Skeletal muscle satellite cell (primary cell): ENCODE measurements at regions not wholly inside any gene's neighbourhood (a gene's known extent, or its start where the extent isn't known, plus 50 kb on each side); places are given as distances from the start of the nearest gene placed in this dataset.

ENCODE experiments used
- H3K27me3 ChIP-seq: 2 replicates; pipeline ENCODE4 v1.7.0; 2013; ENCODE audit warnings: low read length; ENCODE audit not compliant: control insufficient read depth, insufficient read depth
- H3K36me3 ChIP-seq: 2 replicates; pipeline ENCODE4 v1.7.0; 2013; ENCODE audit warnings: mild to moderate bottlenecking, control low read depth, low read length; ENCODE audit not compliant: insufficient read depth
- H3K4me1 ChIP-seq: 2 replicates; pipeline ENCODE4 v1.7.0; 2013; ENCODE audit warnings: low read length; ENCODE audit not compliant: control insufficient read depth, insufficient read depth
- H3K4me2 ChIP-seq: 2 replicates; pipeline ENCODE4 v1.7.0; 2013; ENCODE audit warnings: mild to moderate bottlenecking, low read length
- H3K4me3 ChIP-seq: 2 replicates; pipeline ENCODE4 v1.7.0; 2013; ENCODE audit warnings: low read length
- H3K9ac ChIP-seq: 2 replicates; pipeline ENCODE4 v1.7.0; 2013; ENCODE audit warnings: mild to moderate bottlenecking, low read depth, low read length, moderate library complexity
- H3K9me3 ChIP-seq: replicated peaks from 2 replicates; pipeline ENCODE4 v1.7.0; 2013; ENCODE audit warnings: mild to moderate bottlenecking, control low read depth, low read length

- H3K4me3 ChIP-seq = no peak overlapping the region
- no peaks in the 10 kb centered on the region for H3K36me3 ChIP-seq
- H3K27me3 ChIP-seq = no peaks in the 10 kb centered on the region
- H3K4me1 ChIP-seq = no peaks in the 10 kb centered on the region
- H3K4me2 ChIP-seq = no peak overlapping the region
- H3K9me3 ChIP-seq = no peaks in the 10 kb centered on the region
- H3K9ac ChIP-seq = no peak overlapping the region
Observed at GRCh38 chr2:210798180-210798579, 241.8 kb downstream of the CPS1 start.

- Histone ChIP-seq H3K4me2 (no peak overlapping the region), H3K27me3 (no peaks in the 10 kb centered on the region), H3K9ac (no peak overlapping the region), H3K4me3 (no peak overlapping the region), H3K4me1 (no peaks in the 10 kb centered on the region), H3K36me3 (no peaks in the 10 kb centered on the region), H3K9me3 (no peaks in the 10 kb centered on the region)
Observed at GRCh38 chr2:210814251-210815025, 258.0 kb downstream of the CPS1 start.

GRCh38 chr2:210816769-210817168 lies 260.4 kb downstream of the CPS1 start:
- H3K9ac ChIP-seq = no peak overlapping the region
- no peaks in the 10 kb centered on the region for H3K36me3 ChIP-seq
- no peak overlapping the region for H3K4me3 ChIP-seq
- H3K27me3 ChIP-seq = no peaks in the 10 kb centered on the region
- H3K4me2 ChIP-seq = no peak overlapping the region
- H3K9me3 ChIP-seq = no peaks in the 10 kb centered on the region
- H3K4me1 ChIP-seq = no peaks in the 10 kb centered on the region

GRCh38 chr2:210818473-210818872 lies 262.1 kb downstream of the CPS1 start:
- H3K4me3 ChIP-seq = no peak overlapping the region
- no peaks in the 10 kb centered on the region for H3K4me1 ChIP-seq
- H3K4me2 ChIP-seq = no peak overlapping the region
- H3K27me3 ChIP-seq = no peaks in the 10 kb centered on the region
- H3K9me3 ChIP-seq = no peaks in the 10 kb centered on the region
- no peaks in the 10 kb centered on the region for H3K36me3 ChIP-seq
- H3K9ac ChIP-seq = no peak overlapping the region

- H3K36me3 ChIP-seq = no peaks in the 10 kb centered on the region
- H3K9me3 ChIP-seq = no peaks in the 10 kb centered on the region
- H3K27me3 ChIP-seq = no peaks in the 10 kb centered on the region
- no peaks in the 10 kb centered on the region for H3K4me1 ChIP-seq
- H3K9ac ChIP-seq = no peak overlapping the region
- H3K4me2 ChIP-seq = no peak overlapping the region
- no peak overlapping the region for H3K4me3 ChIP-seq
Observed at GRCh38 chr2:210833403-210833802, 277.0 kb downstream of the CPS1 start.

- Histone ChIP-seq H3K4me2 (no peak overlapping the region), H3K4me3 (no peak overlapping the region), H3K36me3 (no peaks in the 10 kb centered on the region), H3K27me3 (no peaks in the 10 kb centered on the region), H3K9ac (no peak overlapping the region), H3K9me3 (no peaks in the 10 kb centered on the region), H3K4me1 (no peaks in the 10 kb centered on the region)
Observed at GRCh38 chr2:210839034-210839433, 282.6 kb downstream of the CPS1 start.

GRCh38 chr2:210839450-210839849 lies 283.1 kb downstream of the CPS1 start:
- no peak overlapping the region for H3K4me2 ChIP-seq
- no peaks in the 10 kb centered on the region for H3K4me1 ChIP-seq
- no peaks in the 10 kb centered on the region for H3K9me3 ChIP-seq
- no peaks in the 10 kb centered on the region for H3K36me3 ChIP-seq
- H3K9ac ChIP-seq = no peak overlapping the region
- H3K4me3 ChIP-seq = no peak overlapping the region
- H3K27me3 ChIP-seq = no peaks in the 10 kb centered on the region

- H3K36me3 ChIP-seq = no peaks in the 10 kb centered on the region
- no peak overlapping the region for H3K4me2 ChIP-seq
- no peaks in the 10 kb centered on the region for H3K27me3 ChIP-seq
- H3K4me1 ChIP-seq = no peaks in the 10 kb centered on the region
- no peaks in the 10 kb centered on the region for H3K9me3 ChIP-seq
- H3K9ac ChIP-seq = no peak overlapping the region
- no peak overlapping the region for H3K4me3 ChIP-seq
Observed at GRCh38 chr2:210842896-210843295, 286.5 kb downstream of the CPS1 start.

GRCh38 chr2:210844016-210844415 lies 287.6 kb downstream of the CPS1 start:
- H3K4me2 ChIP-seq = no peak overlapping the region
- H3K9ac ChIP-seq = no peak overlapping the region
- no peaks in the 10 kb centered on the region for H3K27me3 ChIP-seq
- no peaks in the 10 kb centered on the region for H3K4me1 ChIP-seq
- no peak overlapping the region for H3K4me3 ChIP-seq
- H3K36me3 ChIP-seq = no peaks in the 10 kb centered on the region
- no peaks in the 10 kb centered on the region for H3K9me3 ChIP-seq

GRCh38 chr2:210859314-210859713 lies 302.9 kb downstream of the CPS1 start:
- no peak overlapping the region for H3K9ac ChIP-seq
- no peaks in the 10 kb centered on the region for H3K4me1 ChIP-seq
- H3K4me3 ChIP-seq = no peak overlapping the region
- H3K27me3 ChIP-seq = no peaks in the 10 kb centered on the region
- H3K9me3 ChIP-seq = no peaks in the 10 kb centered on the region
- H3K4me2 ChIP-seq = no peak overlapping the region
- no peaks in the 10 kb centered on the region for H3K36me3 ChIP-seq

- no peaks in the 10 kb centered on the region for H3K9me3 ChIP-seq
- no peak overlapping the region for H3K9ac ChIP-seq
- no peaks in the 10 kb centered on the region for H3K27me3 ChIP-seq
- H3K4me2 ChIP-seq = no peak overlapping the region
- H3K4me1 ChIP-seq = no peaks in the 10 kb centered on the region
- no peak overlapping the region for H3K4me3 ChIP-seq
- H3K36me3 ChIP-seq = no peaks in the 10 kb centered on the region
Observed at GRCh38 chr2:210860276-210860675, 303.9 kb downstream of the CPS1 start.

GRCh38 chr2:210861038-210861665 lies 304.8 kb downstream of the CPS1 start:
- Histone ChIP-seq H3K36me3 (no peaks in the 10 kb centered on the region), H3K4me3 (no peak overlapping the region), H3K9ac (no peak overlapping the region), H3K4me1 (no peaks in the 10 kb centered on the region), H3K4me2 (no peak overlapping the region), H3K9me3 (no peaks in the 10 kb centered on the region), H3K27me3 (no peaks in the 10 kb centered on the region)
